ENCODE measurements at regions not wholly inside any gene's neighbourhood (a gene's known extent, or its start where the extent isn't known, plus 50 kb on each side); places are given as distances from the start of the nearest gene placed in this dataset.

DNA sequence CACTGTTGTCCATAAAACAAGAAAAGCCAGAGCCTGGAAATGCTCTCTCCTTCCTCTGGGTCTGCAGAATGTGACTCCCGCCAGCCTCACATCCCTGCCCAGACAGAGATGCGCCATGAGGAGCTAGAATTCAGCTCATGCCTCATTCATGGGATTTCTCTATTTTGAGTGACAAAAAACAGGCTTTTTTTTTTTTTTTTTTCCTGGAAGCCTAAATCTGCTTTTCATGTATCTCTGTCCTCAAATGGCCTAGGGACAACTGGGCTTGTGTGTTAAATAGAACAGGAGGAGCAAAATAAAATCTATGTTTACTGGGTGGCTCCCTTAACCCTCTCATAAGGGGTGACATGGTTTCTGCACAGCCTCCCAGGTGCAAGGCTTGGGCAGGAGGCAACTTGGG lies 679.7 kb upstream of the AUTS2 start:
- peaks cover 26% of the 10 kb centered on the region for H3K9me3 Mint-ChIP-seq (ENCODE audit: low read depth)
- H3K36me3 Mint-ChIP-seq: no peaks in the 10 kb centered on the region
- H3K27me3 Mint-ChIP-seq: no peaks in the 10 kb centered on the region
- DNase-seq: no peak
- ATAC-seq: no peak
- CTCF ChIA-PET: no interaction called here
- H3K4me3 Mint-ChIP-seq: no peak overlapping the region
- H3K27ac Mint-ChIP-seq: no peak overlapping the region
- no peaks in the 10 kb centered on the region for H3K4me1 Mint-ChIP-seq

DNA sequence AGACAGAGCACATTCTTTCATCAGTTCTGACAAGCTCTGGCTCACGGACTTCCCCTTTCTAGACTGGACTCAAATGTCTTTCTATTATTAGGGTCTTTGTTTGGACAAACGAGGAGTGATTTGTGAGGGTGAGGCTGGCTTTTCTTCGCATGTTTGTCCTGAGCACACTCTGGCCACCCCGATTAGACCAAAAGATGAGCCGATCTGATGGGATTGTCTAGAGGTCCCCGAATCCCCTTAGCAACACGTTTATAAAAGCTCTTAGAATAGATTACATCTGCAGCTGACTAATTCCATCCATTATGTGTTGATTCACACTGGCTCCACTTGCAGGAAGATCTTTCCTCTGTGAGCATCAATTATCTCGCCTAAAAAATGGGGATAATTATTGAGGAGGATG lies 675.4 kb upstream of the AUTS2 start:
- ATAC-seq (no peak), DNase-seq (no peak)
- Mint-ChIP-seq H3K4me1 (no peaks in the 10 kb centered on the region), H3K27me3 (no peaks in the 10 kb centered on the region), H3K9me3 (ENCODE audit: low read depth) (peaks cover 22% of the 10 kb centered on the region), H3K4me3 (no peak overlapping the region), H3K27ac (no peak overlapping the region), H3K36me3 (no peaks in the 10 kb centered on the region)
- CTCF ChIA-PET: no interaction called here

DNA sequence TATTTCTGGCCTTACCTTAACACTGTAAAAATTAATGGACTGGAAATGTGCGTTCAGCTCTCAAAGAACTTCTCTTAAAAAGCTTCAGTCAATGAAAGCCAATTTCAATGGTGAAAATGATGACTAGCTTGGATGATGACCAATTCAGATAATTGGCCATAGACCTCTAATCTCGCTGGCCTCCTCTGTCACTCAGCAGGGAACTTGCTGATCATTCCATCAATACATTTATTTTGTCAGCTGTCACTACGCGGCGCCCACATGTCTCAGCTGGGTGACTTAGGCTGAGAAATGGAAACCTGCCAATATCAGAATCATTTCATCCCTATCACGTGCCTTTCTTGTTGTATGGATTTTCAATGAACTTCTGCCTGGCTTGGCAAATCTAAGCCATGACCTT lies 673.0 kb upstream of the AUTS2 start:
- Mint-ChIP-seq H3K36me3 (no peaks in the 10 kb centered on the region), H3K27ac (no peak overlapping the region), H3K27me3 (no peaks in the 10 kb centered on the region), H3K9me3 (ENCODE audit: low read depth) (peaks cover 30% of the 10 kb centered on the region), H3K4me3 (no peak overlapping the region), H3K4me1 (no peaks in the 10 kb centered on the region)
- ATAC-seq (no peak), DNase-seq (no peak)
- CTCF ChIA-PET: no interaction called here

DNA sequence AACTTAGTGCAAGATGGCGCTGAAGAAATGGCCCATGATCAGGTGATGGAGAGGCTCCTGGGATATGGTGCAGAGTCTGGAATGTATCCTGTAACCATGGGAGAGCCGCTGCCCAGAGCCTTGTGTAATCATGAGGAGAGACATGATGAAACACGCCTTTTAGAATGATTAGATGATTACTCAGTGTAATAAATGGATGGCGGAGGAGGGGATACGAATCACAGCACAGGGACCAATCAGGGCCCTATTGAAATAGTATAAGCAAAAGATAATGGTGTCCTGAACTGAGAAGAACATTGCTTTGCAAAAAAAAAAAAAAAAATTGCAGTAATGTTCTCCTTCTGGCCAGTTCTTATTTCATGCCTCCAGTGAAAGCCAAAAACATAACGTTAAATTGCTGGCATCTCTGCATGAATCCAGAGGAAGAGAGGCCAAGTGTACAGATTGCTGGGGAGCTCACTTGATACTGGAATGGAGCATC lies 668.5 kb upstream of the AUTS2 start:
- no peaks in the 10 kb centered on the region for H3K27me3 Mint-ChIP-seq
- no peaks in the 10 kb centered on the region for H3K4me1 Mint-ChIP-seq
- DNase-seq: no peak
- no peak overlapping the region for H3K27ac Mint-ChIP-seq
- H3K36me3 Mint-ChIP-seq: no peaks in the 10 kb centered on the region
- CTCF ChIA-PET: no interaction called here
- no peak for ATAC-seq
- H3K9me3 Mint-ChIP-seq (ENCODE audit: low read depth): peaks cover 28% of the 10 kb centered on the region
- H3K4me3 Mint-ChIP-seq: no peak overlapping the region

DNA sequence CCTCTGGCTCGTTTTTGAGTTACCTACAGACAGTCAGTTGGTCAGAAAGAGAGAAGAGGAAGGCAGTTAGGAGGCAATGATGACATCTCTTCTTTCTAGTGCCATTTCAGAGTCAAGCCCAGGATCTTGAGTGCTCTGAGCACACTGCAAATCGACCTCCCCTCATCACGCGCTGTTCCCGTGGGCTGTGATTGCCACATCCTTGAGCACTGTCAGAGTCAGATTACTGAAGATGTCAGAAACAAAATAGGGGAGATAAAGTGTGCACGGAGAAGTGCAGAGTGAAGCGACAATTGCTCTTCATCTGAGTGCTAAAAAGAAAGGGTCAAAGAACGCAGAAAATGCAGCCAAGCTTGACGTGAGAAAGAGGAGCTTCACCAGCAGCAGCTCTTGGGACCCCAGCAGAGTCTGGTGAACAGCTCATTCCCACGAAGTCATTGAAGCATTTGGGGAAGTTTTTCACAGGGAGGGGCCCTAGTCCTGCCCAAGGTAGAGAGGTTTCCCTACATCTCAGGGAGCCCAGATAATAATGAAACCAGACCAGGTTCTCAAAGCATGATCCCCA lies 661.7 kb upstream of the AUTS2 start:
- Mint-ChIP-seq H3K27ac (no peak overlapping the region), H3K4me3 (no peak overlapping the region), H3K9me3 (ENCODE audit: low read depth) (peaks cover 23% of the 10 kb centered on the region), H3K27me3 (no peaks in the 10 kb centered on the region), H3K4me1 (no peaks in the 10 kb centered on the region), H3K36me3 (no peaks in the 10 kb centered on the region)
- ATAC-seq: no peak
- CTCF ChIA-PET: no interaction called here
- DNase-seq: no peak

DNA sequence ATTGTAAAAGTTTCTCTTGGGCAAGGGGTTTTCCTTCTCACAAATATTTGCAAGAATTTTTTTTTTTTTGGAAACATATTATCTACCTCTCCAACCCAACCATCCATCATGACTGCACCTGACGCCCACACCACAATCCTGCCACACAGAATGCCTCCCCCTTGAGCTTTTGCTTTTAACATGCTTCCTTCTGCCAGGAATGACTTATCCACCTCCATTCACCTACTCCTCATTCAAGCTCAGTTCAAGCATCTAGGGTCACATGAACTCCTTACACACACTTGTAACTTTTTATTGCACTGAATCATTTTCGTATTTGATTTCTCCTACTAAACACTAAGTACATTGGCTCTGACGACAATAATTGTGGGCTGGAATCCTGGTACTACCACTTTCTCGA lies 660.1 kb upstream of the AUTS2 start:
- CTCF ChIA-PET: no interaction called here
- Mint-ChIP-seq H3K9me3 (ENCODE audit: low read depth) (peaks cover 17% of the 10 kb centered on the region), H3K36me3 (no peaks in the 10 kb centered on the region), H3K27ac (no peak overlapping the region), H3K27me3 (no peaks in the 10 kb centered on the region), H3K4me3 (no peak overlapping the region), H3K4me1 (no peaks in the 10 kb centered on the region)
- DNase-seq (no peak), ATAC-seq (no peak)

DNA sequence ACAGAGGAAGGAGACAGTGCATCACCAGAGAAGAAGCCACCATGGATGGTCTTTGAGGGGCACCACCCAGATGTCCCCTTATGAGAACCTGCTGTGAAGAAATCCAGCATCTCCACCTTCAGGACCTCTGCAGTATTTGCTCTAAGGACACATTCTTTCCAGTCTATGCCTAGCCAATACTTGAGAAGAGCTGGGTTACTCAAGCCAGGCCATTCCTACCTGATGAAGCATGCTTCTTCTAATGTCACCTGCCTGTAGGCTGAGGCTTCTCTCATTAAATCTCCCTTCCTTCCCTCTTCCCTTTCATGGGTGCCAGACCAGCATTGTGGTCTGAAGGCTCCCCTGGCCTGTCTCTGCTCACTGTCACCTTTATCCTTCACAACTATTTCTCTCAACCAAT lies 654.5 kb upstream of the AUTS2 start:
- H3K9me3 Mint-ChIP-seq (ENCODE audit: low read depth): peaks cover 8% of the 10 kb centered on the region
- no peak overlapping the region for H3K4me3 Mint-ChIP-seq
- no peaks in the 10 kb centered on the region for H3K4me1 Mint-ChIP-seq
- DNase-seq: no peak
- no peaks in the 10 kb centered on the region for H3K27me3 Mint-ChIP-seq
- no peaks in the 10 kb centered on the region for H3K36me3 Mint-ChIP-seq
- CTCF ChIA-PET: no interaction called here
- no peak overlapping the region for H3K27ac Mint-ChIP-seq
- no peak for ATAC-seq

DNA sequence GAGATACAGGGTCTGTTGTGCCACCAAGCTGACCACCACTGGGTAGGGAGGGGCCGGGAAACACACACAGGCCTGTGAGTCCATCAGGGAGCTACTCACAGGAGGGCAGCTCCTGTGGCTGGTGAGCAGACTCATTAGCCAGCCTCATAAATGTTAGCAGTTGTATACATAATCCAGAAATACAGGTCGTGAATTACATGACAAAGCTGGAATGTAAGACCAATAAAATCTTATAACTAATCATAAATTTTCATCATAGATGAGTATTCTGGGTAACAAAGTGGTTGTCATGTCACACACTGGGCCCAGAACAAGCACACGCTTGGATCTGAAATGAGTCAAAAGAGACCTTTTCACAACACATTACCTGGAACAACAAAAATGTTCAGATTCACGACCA lies 642.6 kb upstream of the AUTS2 start:
- DNase-seq (no peak), ATAC-seq (no peak)
- no peaks in the 10 kb centered on the region for H3K27me3 Mint-ChIP-seq
- H3K9me3 Mint-ChIP-seq (ENCODE audit: low read depth): peaks cover 10% of the 10 kb centered on the region
- no peak overlapping the region for H3K27ac Mint-ChIP-seq
- H3K4me1 Mint-ChIP-seq: no peaks in the 10 kb centered on the region
- H3K36me3 Mint-ChIP-seq: peaks cover 2% of the 10 kb centered on the region
- CTCF ChIA-PET: no interaction called here
- H3K4me3 Mint-ChIP-seq: no peak overlapping the region

DNA sequence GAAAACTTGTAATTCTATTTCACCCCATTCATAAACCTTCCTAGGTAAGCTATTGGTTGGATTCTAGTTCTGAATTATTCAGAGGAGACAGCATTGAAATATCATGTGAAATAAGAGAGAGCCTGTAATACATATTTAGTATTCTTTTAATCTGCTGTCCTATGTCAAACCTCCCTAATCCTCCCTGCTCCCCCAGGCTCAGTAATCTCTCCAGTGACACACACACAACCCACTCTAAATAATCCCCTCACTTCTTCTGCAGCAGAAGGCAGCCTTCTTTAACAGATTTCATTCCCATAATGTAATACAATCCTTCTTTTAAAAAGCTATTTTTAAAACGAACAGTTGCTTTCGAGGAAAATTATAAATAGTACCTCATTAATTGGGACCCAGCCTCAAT lies 639.7 kb upstream of the AUTS2 start:
- peaks cover 2% of the 10 kb centered on the region for H3K36me3 Mint-ChIP-seq
- CTCF ChIA-PET: no interaction called here
- ATAC-seq (no peak), DNase-seq (no peak)
- H3K9me3 Mint-ChIP-seq (ENCODE audit: low read depth): peaks cover 16% of the 10 kb centered on the region
- no peak overlapping the region for H3K4me3 Mint-ChIP-seq
- H3K27me3 Mint-ChIP-seq: no peaks in the 10 kb centered on the region
- no peaks in the 10 kb centered on the region for H3K4me1 Mint-ChIP-seq
- H3K27ac Mint-ChIP-seq: no peak overlapping the region

DNA sequence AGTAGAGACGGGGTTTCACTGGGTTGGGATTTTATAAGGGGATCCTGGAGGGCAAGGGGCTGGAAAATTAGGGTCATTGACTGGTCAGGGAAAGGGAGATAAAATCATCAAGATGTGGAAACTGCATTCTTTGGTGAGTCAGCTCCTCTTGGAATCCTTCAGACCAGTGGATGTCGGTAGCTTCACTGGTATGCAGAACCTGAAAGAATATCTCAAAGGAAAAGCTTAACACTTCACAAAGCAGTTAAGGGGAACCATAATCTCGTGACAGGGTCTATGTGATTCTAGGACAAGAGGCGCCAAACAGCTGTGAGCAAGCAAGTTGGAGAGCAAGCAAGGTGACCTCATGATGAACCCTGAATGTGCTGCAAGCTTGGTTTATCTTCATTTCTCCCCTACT lies 634.7 kb upstream of the AUTS2 start:
- Mint-ChIP-seq H3K4me3 (no peak overlapping the region), H3K4me1 (no peaks in the 10 kb centered on the region), H3K27ac (no peak overlapping the region), H3K27me3 (no peaks in the 10 kb centered on the region), H3K9me3 (ENCODE audit: low read depth) (peaks cover 11% of the 10 kb centered on the region), H3K36me3 (no peaks in the 10 kb centered on the region)
- CTCF ChIA-PET: no interaction called here
- no peak for ATAC-seq
- DNase-seq: no peak

DNA sequence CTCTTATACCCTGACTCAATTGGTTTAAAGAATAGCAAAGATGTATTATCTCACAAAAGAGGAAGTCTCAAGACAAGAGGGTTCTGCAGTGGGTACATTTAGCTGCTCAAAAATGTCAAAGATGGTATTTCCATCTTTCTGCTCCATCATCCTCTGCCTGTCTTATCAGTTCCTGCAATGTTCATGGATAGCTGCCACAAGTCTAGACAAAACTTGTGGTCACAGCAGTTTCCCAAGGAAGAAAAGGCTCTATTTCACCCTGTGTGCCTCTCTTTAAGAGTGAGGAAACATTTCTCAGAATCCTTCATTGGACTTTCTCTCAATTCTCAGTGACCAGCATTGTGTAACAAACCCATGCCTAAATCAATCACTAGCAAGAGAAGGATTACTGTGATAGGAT lies 634.2 kb upstream of the AUTS2 start:
- Mint-ChIP-seq H3K4me3 (no peak overlapping the region), H3K27ac (no peak overlapping the region), H3K27me3 (no peaks in the 10 kb centered on the region), H3K9me3 (ENCODE audit: low read depth) (peaks cover 11% of the 10 kb centered on the region), H3K36me3 (no peaks in the 10 kb centered on the region), H3K4me1 (no peaks in the 10 kb centered on the region)
- ATAC-seq (no peak), DNase-seq (no peak)
- CTCF ChIA-PET: no interaction called here

DNA sequence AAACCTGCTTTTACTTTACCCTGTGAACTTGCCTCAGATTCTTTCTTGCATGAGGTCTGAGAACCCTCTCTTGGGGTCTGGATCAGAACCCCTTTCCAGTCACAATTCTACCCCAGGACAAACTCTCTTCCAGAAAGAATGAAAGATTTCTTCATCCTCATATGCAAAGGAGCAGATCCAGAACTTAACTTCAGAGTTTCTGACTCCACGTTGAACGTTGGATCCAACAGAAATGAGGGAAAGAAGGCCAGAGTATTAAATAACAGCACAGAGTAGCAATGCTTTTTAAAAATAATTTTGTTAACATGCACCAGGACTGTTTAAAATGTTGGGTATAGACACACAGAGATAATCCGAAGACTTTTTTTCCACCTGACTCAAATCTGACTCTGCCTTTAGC lies 632.9 kb upstream of the AUTS2 start:
- H3K27me3 Mint-ChIP-seq: no peaks in the 10 kb centered on the region
- H3K4me3 Mint-ChIP-seq: no peak overlapping the region
- no peak overlapping the region for H3K27ac Mint-ChIP-seq
- no peak for ATAC-seq
- H3K4me1 Mint-ChIP-seq: no peaks in the 10 kb centered on the region
- CTCF ChIA-PET: no interaction called here
- no peak for DNase-seq
- H3K36me3 Mint-ChIP-seq: no peaks in the 10 kb centered on the region
- peaks cover 9% of the 10 kb centered on the region for H3K9me3 Mint-ChIP-seq (ENCODE audit: low read depth)

DNA sequence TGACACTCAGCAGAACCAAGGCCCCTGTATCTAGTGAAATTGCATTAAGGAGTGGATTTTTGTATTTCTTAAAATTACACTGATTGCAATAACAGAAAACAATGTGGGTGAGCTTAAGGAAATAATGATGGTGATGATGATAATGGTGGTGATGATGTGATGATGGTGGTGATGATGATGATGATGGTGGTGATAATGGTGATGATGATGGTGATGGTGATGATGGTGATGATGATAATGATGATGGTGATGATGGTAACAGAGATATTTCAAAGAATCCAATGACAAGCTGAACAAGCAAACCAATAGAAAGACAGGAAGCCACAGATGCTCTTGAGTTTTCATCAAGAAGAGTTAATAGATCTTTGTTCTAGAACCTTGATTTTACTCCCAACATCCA lies 630.7 kb upstream of the AUTS2 start:
- Mint-ChIP-seq H3K27ac (no peak overlapping the region), H3K9me3 (ENCODE audit: low read depth) (peaks cover 4% of the 10 kb centered on the region)
- CTCF ChIA-PET: no interaction called here

DNA sequence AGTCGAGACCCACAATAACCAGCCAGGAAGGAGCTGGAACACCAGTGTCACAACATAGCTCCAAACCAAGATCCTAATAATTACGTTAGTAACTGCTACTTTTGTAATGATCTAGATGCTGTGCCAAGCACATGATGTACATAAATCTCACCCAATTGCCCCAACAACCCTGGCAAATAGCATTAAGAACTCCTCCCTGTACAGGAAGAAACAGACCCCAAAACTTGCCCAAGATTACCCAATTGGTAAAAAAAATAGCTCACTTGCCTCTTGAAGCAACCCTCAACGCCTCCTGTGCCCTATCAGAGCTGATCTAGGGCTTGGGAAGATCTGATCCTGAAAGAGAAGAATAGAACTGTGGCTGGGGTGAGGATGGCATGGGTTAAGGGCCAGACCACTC lies 628.7 kb upstream of the AUTS2 start:
- CTCF ChIA-PET: no interaction called here

More for the DNA sequence above, 630.7 kb upstream of the AUTS2 start:
- no peaks in the 10 kb centered on the region for H3K27me3 Mint-ChIP-seq
- ATAC-seq (no peak), DNase-seq (no peak)
- H3K4me3 Mint-ChIP-seq: no peak overlapping the region
- no peaks in the 10 kb centered on the region for H3K36me3 Mint-ChIP-seq
- no peaks in the 10 kb centered on the region for H3K4me1 Mint-ChIP-seq

More for the DNA sequence above, 628.7 kb upstream of the AUTS2 start:
- Mint-ChIP-seq H3K4me1 (no peaks in the 10 kb centered on the region), H3K27ac (no peak overlapping the region), H3K36me3 (no peaks in the 10 kb centered on the region), H3K9me3 (ENCODE audit: low read depth) (peaks cover 3% of the 10 kb centered on the region), H3K4me3 (no peak overlapping the region), H3K27me3 (no peaks in the 10 kb centered on the region)
- DNase-seq (no peak), ATAC-seq (no peak)
